PC-9 (cell line): ENCODE measurements at regions not wholly inside any gene's neighbourhood (a gene's known extent, or its start where the extent isn't known, plus 50 kb on each side); places are given as distances from the start of the nearest gene placed in this dataset.

ENCODE experiments used
- BruUV-seq: library from RNA; stranded (reverse); fragments of 400-500 nt; replicated peaks from 2 replicates; lab custom pipeline; 2021; lab: Mats Ljungman, UMichigan
- CTCF ChIA-PET: fragments of 300-600 bp; sonication (Branson Sonifier 250); formaldehyde crosslinking; loops from one replicate; lab custom pipeline; 2022; ENCODE audit warnings: antibody characterized with exemption; lab: Charles Lee
- POLR2A ChIA-PET: fragments of 300-600 bp; sonication (Branson Sonifier 250); formaldehyde crosslinking; loops from one replicate; lab custom pipeline; 2022; ENCODE audit warnings: antibody characterized with exemption; ENCODE audit not compliant: unreplicated experiment; lab: Charles Lee
- DNase-seq, 2 experiments: peaks; one replicate each; pipeline versions ENCODE4 v3.0.0 to v3.0.0-alpha.2; 2015 to 2022; ENCODE audit warnings: mixed read lengths in 1 of 2
- H2AFZ ChIP-seq: fragments of 200-600 bp; sonication (generic); 2 replicates; pipeline ENCODE4 v1.8.1; 2017; ENCODE audit warnings: antibody characterized with exemption
- H3F3A ChIP-seq: fragments of 200-600 bp; sonication (generic); 2 replicates; pipeline ENCODE4 v1.8.1; 2017; ENCODE audit warnings: antibody characterized with exemption, mild to moderate bottlenecking, low read depth; ENCODE audit not compliant: insufficient read depth
- H3K27ac ChIP-seq: fragments of 200-600 bp; sonication (generic); 2 replicates; pipeline ENCODE4 v1.6.1; 2016; ENCODE audit warnings: mixed run types
- H3K27me3 ChIP-seq: fragments of 200-600 bp; sonication (generic); 2 replicates; pipeline ENCODE4 v1.6.1; 2016; ENCODE audit warnings: low read depth, mixed run types; ENCODE audit not compliant: insufficient read depth
- H3K36me3 ChIP-seq: fragments of 200-600 bp; sonication (generic); 2 replicates; pipeline ENCODE4 v1.6.1; 2016; ENCODE audit warnings: low read depth, mixed run types
- H3K4me1 ChIP-seq: fragments of 200-600 bp; sonication (generic); replicated peaks from 2 replicates; pipeline ENCODE4 v1.6.1; 2016; ENCODE audit warnings: mixed run types; ENCODE audit not compliant: insufficient read depth
- H3K4me2 ChIP-seq: fragments of 200-600 bp; sonication (generic); 2 replicates; pipeline ENCODE4 v1.6.1; 2017; ENCODE audit warnings: mixed run types
- H3K4me3 ChIP-seq: fragments of 200-600 bp; sonication (generic); 2 replicates; pipeline ENCODE4 v1.6.1; 2016; ENCODE audit warnings: mixed run types
- H3K79me2 ChIP-seq: fragments of 200-600 bp; sonication (generic); 2 replicates; pipeline ENCODE4 v1.6.1; 2017; ENCODE audit warnings: low read depth, mixed run types
- H3K9me2 ChIP-seq: fragments of 200-600 bp; sonication (generic); 2 replicates; pipeline ENCODE4 v1.8.1; 2017; ENCODE audit warnings: mild to moderate bottlenecking; ENCODE audit not compliant: insufficient read depth
- H3K9me3 ChIP-seq: fragments of 200-600 bp; sonication (generic); 2 replicates; pipeline ENCODE4 v1.8.1; 2016; ENCODE audit warnings: low read depth; ENCODE audit not compliant: insufficient read depth
- H4K20me1 ChIP-seq: fragments of 200-600 bp; sonication (generic); 2 replicates; pipeline ENCODE4 v1.8.1; 2017; ENCODE audit not compliant: insufficient read depth
- EZH2 ChIP-seq: fragments of 200-600 bp; sonication (generic); IDR thresholded peaks from 2 replicates; pipeline ENCODE4 v1.8.0; 2017; ENCODE audit warnings: antibody characterized with exemption, low read depth
- intact Hi-C: fragments of 100-400 bp; cut with micrococcal nuclease; formaldehyde crosslinking; loops from one replicate; pipeline ENCODE4 v1.10.0; 2022; ENCODE audit not compliant: unreplicated experiment
- TF ChIP-seq, protein P1 (sequence below): fragments of 200-600 bp; sonication (generic); conservative IDR thresholded peaks from 2 replicates; pipeline ENCODE4 v1.6.1; 2017; ENCODE audit warnings: mixed run types, antibody characterized with exemption, mild to moderate bottlenecking, moderate library complexity

- intact Hi-C loops, result no loop called here
- TF ChIP-seq, protein P1, sequence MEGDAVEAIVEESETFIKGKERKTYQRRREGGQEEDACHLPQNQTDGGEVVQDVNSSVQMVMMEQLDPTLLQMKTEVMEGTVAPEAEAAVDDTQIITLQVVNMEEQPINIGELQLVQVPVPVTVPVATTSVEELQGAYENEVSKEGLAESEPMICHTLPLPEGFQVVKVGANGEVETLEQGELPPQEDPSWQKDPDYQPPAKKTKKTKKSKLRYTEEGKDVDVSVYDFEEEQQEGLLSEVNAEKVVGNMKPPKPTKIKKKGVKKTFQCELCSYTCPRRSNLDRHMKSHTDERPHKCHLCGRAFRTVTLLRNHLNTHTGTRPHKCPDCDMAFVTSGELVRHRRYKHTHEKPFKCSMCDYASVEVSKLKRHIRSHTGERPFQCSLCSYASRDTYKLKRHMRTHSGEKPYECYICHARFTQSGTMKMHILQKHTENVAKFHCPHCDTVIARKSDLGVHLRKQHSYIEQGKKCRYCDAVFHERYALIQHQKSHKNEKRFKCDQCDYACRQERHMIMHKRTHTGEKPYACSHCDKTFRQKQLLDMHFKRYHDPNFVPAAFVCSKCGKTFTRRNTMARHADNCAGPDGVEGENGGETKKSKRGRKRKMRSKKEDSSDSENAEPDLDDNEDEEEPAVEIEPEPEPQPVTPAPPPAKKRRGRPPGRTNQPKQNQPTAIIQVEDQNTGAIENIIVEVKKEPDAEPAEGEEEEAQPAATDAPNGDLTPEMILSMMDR, result no peak
- no peak for TF ChIP-seq EZH2
- CTCF ChIA-PET, result no interaction called here
These were observed 202.5 kb upstream of the PBX1 start for GRCh38 chr1:164356511-164356910.

GRCh38 chr1:164360265-164360664, 198.7 kb upstream of the PBX1 start:
- Histone ChIP-seq H3K9me3 (no peaks in the 10 kb centered on the region), H3K4me1 (no peaks in the 10 kb centered on the region), H3K27me3 (no peaks in the 10 kb centered on the region), H3K36me3 (no peaks in the 10 kb centered on the region), H3K9me2 (no peaks in the 10 kb centered on the region), H4K20me1 (no peaks in the 10 kb centered on the region), H3K4me2 (no peak overlapping the region), H2AFZ (no peak overlapping the region), H3K4me3 (no peak overlapping the region), H3K27ac (no peak overlapping the region), H3F3A (no peaks in the 10 kb centered on the region), H3K79me2 (no peaks in the 10 kb centered on the region)
- intact Hi-C loops, result no loop called here
- no peak for DNase-seq
- ChIA-PET CTCF (no interaction called here), POLR2A (no interaction called here)
- TF ChIP-seq, protein P1, result no peak
- TF ChIP-seq EZH2, result no peak
- BruUV-seq, result no TSS peak

More at GRCh38 chr1:164356511-164356910, 202.5 kb upstream of the PBX1 start:
- no peaks in the 10 kb centered on the region for H3K9me3 ChIP-seq
- no peaks in the 10 kb centered on the region for H4K20me1 ChIP-seq
- BruUV-seq, result no TSS peak
- H2AFZ ChIP-seq, result no peak overlapping the region
- no peak overlapping the region for H3K27ac ChIP-seq
- no peak overlapping the region for H3K4me3 ChIP-seq
- no peaks in the 10 kb centered on the region for H3K4me1 ChIP-seq
- DNase-seq, result no peak
- no peaks in the 10 kb centered on the region for H3F3A ChIP-seq
- H3K4me2 ChIP-seq, result no peak overlapping the region
- no peaks in the 10 kb centered on the region for H3K36me3 ChIP-seq
- POLR2A ChIA-PET, result no interaction called here
- H3K79me2 ChIP-seq, result no peaks in the 10 kb centered on the region
- no peaks in the 10 kb centered on the region for H3K9me2 ChIP-seq
- H3K27me3 ChIP-seq, result no peaks in the 10 kb centered on the region

- Histone ChIP-seq H3K27ac (no peak overlapping the region), H3K79me2 (no peaks in the 10 kb centered on the region), H4K20me1 (no peaks in the 10 kb centered on the region), H3K4me2 (no peak overlapping the region), H3K9me2 (no peaks in the 10 kb centered on the region), H3K36me3 (no peaks in the 10 kb centered on the region), H2AFZ (no peak overlapping the region), H3K27me3 (no peaks in the 10 kb centered on the region), H3F3A (no peaks in the 10 kb centered on the region), H3K9me3 (no peaks in the 10 kb centered on the region), H3K4me1 (no peaks in the 10 kb centered on the region), H3K4me3 (no peak overlapping the region)
- CTCF ChIA-PET, result no interaction called here
- TF ChIP-seq, protein P1, result no peak
- no peak for TF ChIP-seq EZH2
- BruUV-seq, result no TSS peak
- intact Hi-C loops, result no loop called here
- no peak for DNase-seq
- POLR2A ChIA-PET, result no interaction called here
These were observed 197.1 kb upstream of the PBX1 start for GRCh38 chr1:164361927-164362326.
